ENCODE measurements at regions not wholly inside any gene's neighbourhood (a gene's known extent, or its start where the extent isn't known, plus 50 kb on each side); places are given as distances from the start of the nearest gene placed in this dataset.

DNA sequence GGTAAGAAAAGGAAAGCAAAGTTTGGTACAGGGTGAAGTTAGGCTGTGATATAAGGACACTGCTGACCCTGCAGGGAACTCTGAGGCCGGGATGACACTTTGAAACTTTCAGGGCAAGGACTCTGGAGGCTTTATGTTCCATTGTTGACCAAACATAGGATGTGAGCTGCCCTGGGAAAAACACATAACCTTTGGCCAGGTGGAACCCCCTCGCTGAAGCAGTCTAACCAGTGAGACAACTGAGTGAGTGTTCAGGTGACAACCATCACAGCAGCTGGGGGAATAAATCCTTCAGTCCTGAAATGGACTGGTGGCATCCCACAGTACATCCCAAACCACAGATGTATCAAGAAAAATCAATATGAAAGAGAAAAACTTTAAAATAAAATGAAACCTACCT lies 280.9 kb upstream of the CDH2 start:
- H3K4me3 ChIP-seq = no peak overlapping the region
- CTCF ChIA-PET = no interaction called here
- DNase-seq (ENCODE audit: low read depth in 1 of 2, low spot score in 1 of 2) (no peak), FAIRE-seq (no peak), ATAC-seq (no peak)
- POLR2A ChIA-PET = no interaction called here
- no peaks in the 10 kb centered on the region for H3K4me1 ChIP-seq
- H3K27ac ChIP-seq = no peak overlapping the region
- WGBS (ENCODE audit: missing lambda C conversion rate) = 0% methylated on average over 2 of the region's 2 CpGs
- no peaks in the 10 kb centered on the region for H3K9me3 ChIP-seq
- TF ChIP-seq HOXB13 (CRISPR knock-in tag; IDR thresholded peaks at IDR 0.05; ENCODE audit: low read depth) (no peak), RAD21 (conservative IDR thresholded peaks at IDR 0.05 in 1 of 2, IDR thresholded peaks at IDR 0.05 in 1 of 2) (no peak), RFX5 (IDR thresholded peaks at IDR 0.05) (no peak), RNF2 (IDR thresholded peaks at IDR 0.05; ENCODE audit: borderline replicate concordance, low read depth) (no peak), HOXB5 (CRISPR knock-in tag; IDR thresholded peaks at IDR 0.05) (no peak), MAZ (IDR thresholded peaks at IDR 0.05; ENCODE audit: borderline replicate concordance, low read depth, low read length) (no peak), RARB (CRISPR knock-in tag; IDR thresholded peaks at IDR 0.05) (no peak), CBX2 (IDR thresholded peaks at IDR 0.05; ENCODE audit: borderline replicate concordance, low read depth) (no peak), CBX8 (IDR thresholded peaks at IDR 0.05) (no peak), GATA3 (IDR thresholded peaks at IDR 0.05; ENCODE audit: borderline replicate concordance) (no peak), ZFP36 (IDR thresholded peaks at IDR 0.05; ENCODE audit: borderline replicate concordance, partially characterized antibody) (no peak), HOXA7 (CRISPR knock-in tag; IDR thresholded peaks at IDR 0.05) (no peak), KDM1A (IDR thresholded peaks at IDR 0.05; ENCODE audit: low read depth) (no peak), EHMT2 (IDR thresholded peaks at IDR 0.05; ENCODE audit: low read depth) (no peak), TFCP2L1 (CRISPR knock-in tag; IDR thresholded peaks at IDR 0.05) (no peak), POLR2A (IDR thresholded peaks at IDR 0.05; ENCODE audit: low read length) (no peak)
- TF ChIP-seq, protein P1, sequence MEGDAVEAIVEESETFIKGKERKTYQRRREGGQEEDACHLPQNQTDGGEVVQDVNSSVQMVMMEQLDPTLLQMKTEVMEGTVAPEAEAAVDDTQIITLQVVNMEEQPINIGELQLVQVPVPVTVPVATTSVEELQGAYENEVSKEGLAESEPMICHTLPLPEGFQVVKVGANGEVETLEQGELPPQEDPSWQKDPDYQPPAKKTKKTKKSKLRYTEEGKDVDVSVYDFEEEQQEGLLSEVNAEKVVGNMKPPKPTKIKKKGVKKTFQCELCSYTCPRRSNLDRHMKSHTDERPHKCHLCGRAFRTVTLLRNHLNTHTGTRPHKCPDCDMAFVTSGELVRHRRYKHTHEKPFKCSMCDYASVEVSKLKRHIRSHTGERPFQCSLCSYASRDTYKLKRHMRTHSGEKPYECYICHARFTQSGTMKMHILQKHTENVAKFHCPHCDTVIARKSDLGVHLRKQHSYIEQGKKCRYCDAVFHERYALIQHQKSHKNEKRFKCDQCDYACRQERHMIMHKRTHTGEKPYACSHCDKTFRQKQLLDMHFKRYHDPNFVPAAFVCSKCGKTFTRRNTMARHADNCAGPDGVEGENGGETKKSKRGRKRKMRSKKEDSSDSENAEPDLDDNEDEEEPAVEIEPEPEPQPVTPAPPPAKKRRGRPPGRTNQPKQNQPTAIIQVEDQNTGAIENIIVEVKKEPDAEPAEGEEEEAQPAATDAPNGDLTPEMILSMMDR (IDR thresholded peaks at IDR 0.05) = no peak
- TF ChIP-seq, protein P2, sequence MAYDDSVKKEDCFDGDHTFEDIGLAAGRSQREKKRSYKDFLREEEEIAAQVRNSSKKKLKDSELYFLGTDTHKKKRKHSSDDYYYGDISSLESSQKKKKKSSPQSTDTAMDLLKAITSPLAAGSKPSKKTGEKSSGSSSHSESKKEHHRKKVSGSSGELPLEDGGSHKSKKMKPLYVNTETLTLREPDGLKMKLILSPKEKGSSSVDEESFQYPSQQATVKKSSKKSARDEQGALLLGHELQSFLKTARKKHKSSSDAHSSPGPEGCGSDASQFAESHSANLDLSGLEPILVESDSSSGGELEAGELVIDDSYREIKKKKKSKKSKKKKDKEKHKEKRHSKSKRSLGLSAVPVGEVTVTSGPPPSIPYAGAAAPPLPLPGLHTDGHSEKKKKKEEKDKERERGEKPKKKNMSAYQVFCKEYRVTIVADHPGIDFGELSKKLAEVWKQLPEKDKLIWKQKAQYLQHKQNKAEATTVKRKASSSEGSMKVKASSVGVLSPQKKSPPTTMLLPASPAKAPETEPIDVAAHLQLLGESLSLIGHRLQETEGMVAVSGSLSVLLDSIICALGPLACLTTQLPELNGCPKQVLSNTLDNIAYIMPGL (CRISPR knock-in tag; IDR thresholded peaks at IDR 0.05; ENCODE audit: borderline replicate concordance) = no peak
- TF ChIP-seq, protein P3, sequence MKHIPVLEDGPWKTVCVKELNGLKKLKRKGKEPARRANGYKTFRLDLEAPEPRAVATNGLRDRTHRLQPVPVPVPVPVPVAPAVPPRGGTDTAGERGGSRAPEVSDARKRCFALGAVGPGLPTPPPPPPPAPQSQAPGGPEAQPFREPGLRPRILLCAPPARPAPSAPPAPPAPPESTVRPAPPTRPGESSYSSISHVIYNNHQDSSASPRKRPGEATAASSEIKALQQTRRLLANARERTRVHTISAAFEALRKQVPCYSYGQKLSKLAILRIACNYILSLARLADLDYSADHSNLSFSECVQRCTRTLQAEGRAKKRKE (CRISPR knock-in tag; IDR thresholded peaks at IDR 0.05; ENCODE audit: low read depth) = no peak
- H3K4me2 ChIP-seq = no peak overlapping the region

- POLR2A ChIA-PET = no interaction called here
- H3K27ac ChIP-seq = no peak overlapping the region
These were observed 279.0 kb upstream of the CDH2 start for GRCh38 chr18:28455971-28456370.

More at GRCh38 chr18:28455971-28456370, 279.0 kb upstream of the CDH2 start:
- CTCF ChIA-PET = no interaction called here
- no peak for ATAC-seq
- TF ChIP-seq, protein P2 (CRISPR knock-in tag; IDR thresholded peaks at IDR 0.05; ENCODE audit: borderline replicate concordance) = no peak
- TF ChIP-seq MAZ (IDR thresholded peaks at IDR 0.05; ENCODE audit: borderline replicate concordance, low read depth, low read length) (no peak), RCOR1 (IDR thresholded peaks at IDR 0.05; ENCODE audit: low read depth, low read length) (no peak), RAD21 (conservative IDR thresholded peaks at IDR 0.05 in 1 of 2, IDR thresholded peaks at IDR 0.05 in 1 of 2) (no peak), POLR2A (IDR thresholded peaks at IDR 0.05; ENCODE audit: low read length) (no peak), ESRRA (IDR thresholded peaks at IDR 0.05; ENCODE audit: borderline replicate concordance, low read length) (no peak)
- Histone ChIP-seq H3K9me3 (no peaks in the 10 kb centered on the region), H3K4me1 (no peaks in the 10 kb centered on the region), H3K4me2 (no peak overlapping the region), H3K4me3 (no peak overlapping the region)
- WGBS (ENCODE audit: missing lambda C conversion rate) = 59% methylated on average over 2 of the region's 2 CpGs
- no peak for DNase-seq (ENCODE audit: low read depth in 1 of 2, low spot score in 1 of 2)
- FAIRE-seq = no peak
